IPS-18a (cell line): ENCODE measurements at regions not wholly inside any gene's neighbourhood (a gene's known extent, or its start where the extent isn't known, plus 50 kb on each side); places are given as distances from the start of the nearest gene placed in this dataset.

Experiments used
- H3K27ac ChIP-seq: one replicate; pipeline ENCODE4 v1.5.1; 2013; ENCODE audit warnings: low read length
- H3K27me3 ChIP-seq: one replicate; pipeline ENCODE4 v1.6.1; 2013; ENCODE audit warnings: mild to moderate bottlenecking, low read length; ENCODE audit not compliant: control insufficient read depth, insufficient read depth
- H3K36me3 ChIP-seq: one replicate; pipeline ENCODE4 v1.6.1; 2013; ENCODE audit warnings: low read depth, low read length; ENCODE audit not compliant: control insufficient read depth
- H3K4me1 ChIP-seq: one replicate; pipeline ENCODE4 v1.6.1; 2013; ENCODE audit warnings: low read depth, low read length; ENCODE audit not compliant: control insufficient read depth
- H3K4me3 ChIP-seq: one replicate; pipeline ENCODE4 v1.5.1; 2013; ENCODE audit warnings: low read length
- H3K9ac ChIP-seq: one replicate; pipeline ENCODE4 v1.6.1; 2013; ENCODE audit warnings: mild to moderate bottlenecking, low read length, moderate library complexity
- H3K9me3 ChIP-seq: one replicate; pipeline ENCODE4 v1.6.1; 2013; ENCODE audit warnings: low read depth, low read length; ENCODE audit not compliant: control insufficient read depth

GRCh38 chr14:53651096-53651740 lies 305.4 kb downstream of the BMP4 start:
- Histone ChIP-seq H3K36me3 (no peaks in the 10 kb centered on the region), H3K4me3 (no peak overlapping the region), H3K4me1 (no peaks in the 10 kb centered on the region)

GRCh38 chr14:53646925-53647324 lies 309.7 kb downstream of the BMP4 start:
- Histone ChIP-seq H3K4me3 (no peak overlapping the region), H3K9ac (no peak overlapping the region), H3K27ac (no peak overlapping the region), H3K27me3 (no peaks in the 10 kb centered on the region), H3K36me3 (no peaks in the 10 kb centered on the region), H3K4me1 (no peaks in the 10 kb centered on the region), H3K9me3 (no peaks in the 10 kb centered on the region)

More at GRCh38 chr14:53651096-53651740, 305.4 kb downstream of the BMP4 start:
- H3K27me3 ChIP-seq: no peaks in the 10 kb centered on the region
- H3K27ac ChIP-seq: no peak overlapping the region
- H3K9ac ChIP-seq: no peak overlapping the region
- no peaks in the 10 kb centered on the region for H3K9me3 ChIP-seq

- H3K27me3 ChIP-seq: no peaks in the 10 kb centered on the region
- H3K27ac ChIP-seq: no peak overlapping the region
- H3K9me3 ChIP-seq: no peaks in the 10 kb centered on the region
- no peaks in the 10 kb centered on the region for H3K36me3 ChIP-seq
- no peak overlapping the region for H3K9ac ChIP-seq
- H3K4me1 ChIP-seq: no peaks in the 10 kb centered on the region
- no peak overlapping the region for H3K4me3 ChIP-seq
Measured at GRCh38 chr14:53640695-53641094, 315.9 kb downstream of the BMP4 start.

GRCh38 chr14:53638966-53639365 lies 317.7 kb downstream of the BMP4 start:
- H3K4me1 ChIP-seq: no peaks in the 10 kb centered on the region
- H3K27ac ChIP-seq: no peak overlapping the region
- no peak overlapping the region for H3K4me3 ChIP-seq
- H3K36me3 ChIP-seq: no peaks in the 10 kb centered on the region
- no peaks in the 10 kb centered on the region for H3K27me3 ChIP-seq
- no peak overlapping the region for H3K9ac ChIP-seq
- no peaks in the 10 kb centered on the region for H3K9me3 ChIP-seq

- Histone ChIP-seq H3K4me1 (no peaks in the 10 kb centered on the region), H3K9me3 (no peaks in the 10 kb centered on the region), H3K27ac (no peak overlapping the region), H3K9ac (no peak overlapping the region), H3K36me3 (no peaks in the 10 kb centered on the region), H3K4me3 (no peak overlapping the region), H3K27me3 (no peaks in the 10 kb centered on the region)
Measured at GRCh38 chr14:53634793-53635192, 321.8 kb downstream of the BMP4 start.

- H3K4me1 ChIP-seq: peaks cover 6% of the 10 kb centered on the region
- no peak overlapping the region for H3K27ac ChIP-seq
- no peak overlapping the region for H3K4me3 ChIP-seq
- H3K36me3 ChIP-seq: no peaks in the 10 kb centered on the region
- no peak overlapping the region for H3K9ac ChIP-seq
- H3K9me3 ChIP-seq: no peaks in the 10 kb centered on the region
- no peaks in the 10 kb centered on the region for H3K27me3 ChIP-seq
Measured at GRCh38 chr14:53630336-53630735, 326.3 kb downstream of the BMP4 start.

GRCh38 chr14:53628732-53629430 lies 327.7 kb downstream of the BMP4 start:
- Histone ChIP-seq H3K27me3 (no peaks in the 10 kb centered on the region), H3K36me3 (no peaks in the 10 kb centered on the region), H3K9ac (no peak overlapping the region), H3K4me3 (no peak overlapping the region), H3K4me1 (peaks cover 6% of the 10 kb centered on the region), H3K27ac (no peak overlapping the region), H3K9me3 (no peaks in the 10 kb centered on the region)

- no peaks in the 10 kb centered on the region for H3K9me3 ChIP-seq
- no peak overlapping the region for H3K27ac ChIP-seq
- no peaks in the 10 kb centered on the region for H3K27me3 ChIP-seq
- peaks cover 6% of the 10 kb centered on the region for H3K4me1 ChIP-seq
- H3K9ac ChIP-seq: no peak overlapping the region
- no peak overlapping the region for H3K4me3 ChIP-seq
- H3K36me3 ChIP-seq: no peaks in the 10 kb centered on the region
Measured at GRCh38 chr14:53628261-53628660, 328.4 kb downstream of the BMP4 start.

- no peaks in the 10 kb centered on the region for H3K27me3 ChIP-seq
- H3K9me3 ChIP-seq: no peaks in the 10 kb centered on the region
- no peak overlapping the region for H3K4me3 ChIP-seq
- H3K36me3 ChIP-seq: no peaks in the 10 kb centered on the region
- H3K27ac ChIP-seq: no peak overlapping the region
- no peak overlapping the region for H3K9ac ChIP-seq
- peaks cover 6% of the 10 kb centered on the region for H3K4me1 ChIP-seq
Measured at GRCh38 chr14:53626761-53627160, 329.9 kb downstream of the BMP4 start.

GRCh38 chr14:53622447-53622846 lies 334.2 kb downstream of the BMP4 start:
- H3K4me1 ChIP-seq: no peaks in the 10 kb centered on the region

GRCh38 chr14:53621921-53622320 lies 334.7 kb downstream of the BMP4 start:
- Histone ChIP-seq H3K27ac (no peak overlapping the region), H3K9ac (no peak overlapping the region), H3K4me3 (no peak overlapping the region), H3K36me3 (no peaks in the 10 kb centered on the region), H3K27me3 (no peaks in the 10 kb centered on the region), H3K9me3 (no peaks in the 10 kb centered on the region), H3K4me1 (no peaks in the 10 kb centered on the region)

More at GRCh38 chr14:53622447-53622846, 334.2 kb downstream of the BMP4 start:
- no peak overlapping the region for H3K4me3 ChIP-seq
- no peak overlapping the region for H3K9ac ChIP-seq
- no peaks in the 10 kb centered on the region for H3K36me3 ChIP-seq
- H3K27me3 ChIP-seq: no peaks in the 10 kb centered on the region
- no peaks in the 10 kb centered on the region for H3K9me3 ChIP-seq
- H3K27ac ChIP-seq: no peak overlapping the region

GRCh38 chr14:53621433-53621832 lies 335.2 kb downstream of the BMP4 start:
- no peak overlapping the region for H3K27ac ChIP-seq
- no peak overlapping the region for H3K9ac ChIP-seq
- H3K36me3 ChIP-seq: no peaks in the 10 kb centered on the region
- H3K9me3 ChIP-seq: no peaks in the 10 kb centered on the region
- H3K27me3 ChIP-seq: no peaks in the 10 kb centered on the region
- no peaks in the 10 kb centered on the region for H3K4me1 ChIP-seq
- H3K4me3 ChIP-seq: no peak overlapping the region
